HG03066 (cell line): ENCODE measurements at regions not wholly inside any gene's neighbourhood (a gene's known extent, or its start where the extent isn't known, plus 50 kb on each side); places are given as distances from the start of the nearest gene placed in this dataset.
"Not testable (repeated sequence)": the region's sequence is repeated elsewhere in the genome, so short reads cannot be mapped to it uniquely, and the experiment has no call there.

Experiments used
- ATAC-seq: cut with Tn5 transposase; IDR thresholded peaks from one replicate; pipeline ENCODE4 v1.9.1; 2021; ENCODE audit warnings: low read depth; ENCODE audit not compliant: unreplicated experiment

DNA sequence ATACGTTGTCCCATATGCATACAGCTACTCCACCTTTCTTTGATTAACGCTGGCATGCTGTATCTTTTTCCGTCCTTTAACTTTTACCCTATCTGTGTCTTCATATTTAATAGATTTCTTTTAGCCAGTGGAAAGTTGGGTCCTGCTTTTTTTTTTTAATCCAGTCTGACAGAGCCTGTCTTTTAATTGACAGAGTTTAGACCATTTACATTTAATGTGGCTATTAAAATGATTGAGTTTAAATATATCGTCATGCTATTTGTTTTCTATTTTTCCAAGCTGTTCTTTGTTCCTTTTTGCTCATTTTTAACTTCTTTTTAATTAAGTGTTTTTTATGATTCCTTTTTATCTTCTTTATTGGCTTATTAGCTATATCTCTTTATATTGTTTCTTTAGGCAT lies 217.6 kb upstream of the NEBL start:
- ATAC-seq, result no peak

DNA sequence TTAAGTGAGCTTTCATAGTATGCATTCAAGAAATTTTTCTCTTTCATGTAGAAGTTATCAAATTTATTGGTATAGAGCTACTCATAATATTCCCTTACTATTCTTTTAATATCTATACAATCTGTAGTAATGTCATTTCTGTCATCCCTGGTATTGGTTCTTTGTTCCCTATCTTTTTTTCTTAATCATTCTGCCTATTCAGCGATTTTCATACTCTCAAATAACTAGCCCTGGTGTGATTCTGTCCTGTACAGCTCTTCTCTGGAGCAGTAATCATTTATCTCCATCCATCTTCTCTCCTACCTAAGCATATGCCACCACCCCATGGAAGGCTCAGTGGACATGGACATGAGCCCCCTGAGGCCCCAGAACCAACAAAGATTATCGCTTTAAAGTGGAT lies 213.2 kb upstream of the NEBL start:
- ATAC-seq, result no peak

DNA sequence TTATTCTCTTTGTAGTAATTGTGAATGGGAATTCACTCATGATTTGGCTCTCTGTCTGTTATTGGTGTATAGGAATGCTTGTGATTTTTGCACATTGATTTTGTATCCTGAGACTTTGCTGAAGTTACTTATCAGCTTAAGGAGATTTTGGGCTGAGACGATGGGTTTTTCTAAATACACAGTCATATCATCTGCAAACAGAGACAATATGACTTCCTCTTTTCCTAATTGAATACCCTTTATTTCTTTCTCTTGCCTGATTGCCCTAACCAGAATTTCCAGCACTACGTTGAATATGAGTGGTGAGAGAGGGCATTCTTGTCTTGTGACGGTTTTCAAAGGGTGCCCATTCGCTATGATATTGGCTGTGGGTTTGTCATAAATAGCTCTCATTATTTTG lies 209.8 kb upstream of the NEBL start:
- not testable (repeated sequence) for ATAC-seq

DNA sequence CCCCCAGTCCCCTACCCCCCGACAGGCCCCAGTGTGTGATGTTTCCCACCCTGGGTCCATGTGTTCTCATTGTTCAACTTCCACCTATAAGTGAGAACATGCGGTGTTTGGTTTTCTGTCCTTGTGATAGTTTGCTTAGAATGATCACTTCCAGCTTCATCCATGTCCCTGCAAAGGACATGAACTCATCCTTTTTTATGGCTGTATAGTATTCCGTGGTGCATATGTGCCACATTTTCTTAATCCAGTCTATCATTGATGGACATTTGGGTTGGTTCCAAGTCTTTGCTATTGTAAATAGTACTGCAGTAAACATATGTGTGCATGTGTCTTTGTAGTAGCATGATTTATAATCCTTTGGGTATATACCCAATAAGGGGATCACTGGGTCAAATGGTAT lies 208.2 kb upstream of the NEBL start:
- ATAC-seq, result not testable (repeated sequence)

DNA sequence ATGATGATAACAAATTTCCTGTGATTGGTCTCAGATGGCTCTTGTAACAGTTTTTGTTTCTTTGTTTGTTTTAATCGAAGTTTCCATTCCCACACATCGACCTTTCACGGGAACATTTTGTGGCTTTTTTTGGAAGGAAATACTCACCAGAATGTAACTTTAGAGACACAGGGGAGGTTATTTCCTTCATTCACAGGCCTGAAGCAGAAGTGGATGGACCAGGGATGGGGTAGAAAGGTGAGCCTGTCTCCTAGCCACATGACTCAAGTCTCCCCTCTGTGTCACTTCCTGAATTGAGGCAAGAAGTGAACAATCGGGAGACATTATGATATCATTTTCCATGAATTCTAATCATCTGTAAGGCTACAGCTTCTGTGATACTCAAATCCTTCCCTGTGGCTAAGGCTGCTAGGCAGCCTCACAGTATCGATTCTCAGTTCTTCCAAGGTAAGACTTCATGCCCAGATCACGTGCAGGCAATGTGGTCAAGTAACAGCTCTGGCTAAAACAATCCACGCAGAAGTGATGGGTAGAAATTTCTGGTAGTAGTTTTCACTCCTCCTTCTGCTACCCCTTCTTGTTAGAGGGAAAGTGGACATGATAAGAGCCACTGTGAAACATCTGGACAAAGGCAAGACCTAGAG lies 203.9 kb upstream of the NEBL start:
- ATAC-seq, result no peak

DNA sequence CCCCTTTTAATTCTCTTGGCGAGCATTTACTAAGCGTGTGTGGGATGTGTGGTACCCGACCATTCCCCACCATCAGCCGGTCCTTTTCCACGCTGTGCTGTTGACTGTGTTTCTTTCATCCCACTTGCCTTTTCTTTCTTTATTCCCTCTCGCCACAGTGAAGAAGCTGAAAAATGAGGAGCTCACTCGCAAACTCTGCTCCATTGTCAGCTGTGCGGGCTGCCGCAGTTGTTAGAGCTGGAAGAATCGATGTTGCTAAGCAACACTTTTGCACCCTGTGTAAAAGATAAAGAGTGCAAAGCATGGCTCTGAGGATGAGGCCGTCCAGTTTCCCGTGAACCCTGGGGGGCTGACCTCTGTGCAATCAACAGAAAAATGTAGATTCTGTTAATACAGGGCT lies 203.1 kb upstream of the NEBL start:
- no peak for ATAC-seq

DNA sequence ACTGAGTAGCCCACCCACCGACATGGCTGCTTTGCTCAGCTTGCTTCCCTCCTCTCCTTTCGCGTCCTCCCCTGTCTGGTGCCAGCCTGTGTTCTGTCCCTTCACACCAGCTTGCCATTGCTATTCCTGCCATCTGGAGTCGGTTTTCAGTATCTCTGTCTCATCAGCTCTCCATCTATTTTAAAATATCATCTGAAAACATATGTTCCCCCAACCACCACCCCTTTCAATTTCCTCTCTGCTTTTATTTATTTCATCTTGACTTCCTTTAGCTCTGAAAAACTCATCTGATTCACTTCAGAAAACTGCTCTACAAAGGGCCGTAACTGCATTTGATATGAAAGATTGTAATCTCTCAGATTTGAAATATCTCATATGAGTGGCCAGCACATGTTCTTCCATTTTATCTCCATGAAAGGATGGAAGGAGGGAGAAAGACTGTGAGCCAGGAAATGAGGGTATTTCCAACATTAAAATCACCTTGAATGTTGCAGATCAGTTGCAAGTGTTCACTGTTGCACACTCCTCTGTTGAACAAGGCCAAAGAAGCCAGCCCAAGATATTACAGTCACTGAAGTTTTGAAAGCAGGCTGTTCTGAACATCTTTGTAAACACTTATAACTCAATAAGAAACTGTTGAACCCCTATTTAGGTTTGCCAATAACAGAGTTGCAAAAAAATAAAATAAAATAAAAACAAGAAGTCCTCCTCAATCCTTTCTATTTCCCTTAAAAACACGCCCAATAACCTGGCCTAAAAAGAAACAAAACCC lies 202.4 kb upstream of the NEBL start:
- ATAC-seq, result no peak

DNA sequence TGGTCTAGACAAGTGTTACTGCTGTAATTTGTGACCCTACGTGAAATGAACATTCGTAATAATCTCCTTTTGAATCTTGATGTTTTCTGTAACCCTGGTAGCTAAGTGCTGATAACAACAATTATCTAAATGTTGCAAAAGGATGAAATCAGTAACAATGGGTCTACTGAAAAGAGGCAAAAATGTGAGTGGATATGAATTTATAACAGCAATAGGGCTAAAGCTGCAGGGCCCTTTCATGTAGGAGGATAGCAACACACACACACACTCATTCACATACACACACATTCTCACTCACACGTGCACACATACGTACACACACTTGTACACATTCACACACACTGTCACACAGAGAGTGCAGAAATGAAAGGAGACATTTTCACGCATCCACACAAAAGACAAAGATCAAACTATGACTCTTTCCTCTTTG lies 200.8 kb upstream of the NEBL start:
- ATAC-seq, result no peak

DNA sequence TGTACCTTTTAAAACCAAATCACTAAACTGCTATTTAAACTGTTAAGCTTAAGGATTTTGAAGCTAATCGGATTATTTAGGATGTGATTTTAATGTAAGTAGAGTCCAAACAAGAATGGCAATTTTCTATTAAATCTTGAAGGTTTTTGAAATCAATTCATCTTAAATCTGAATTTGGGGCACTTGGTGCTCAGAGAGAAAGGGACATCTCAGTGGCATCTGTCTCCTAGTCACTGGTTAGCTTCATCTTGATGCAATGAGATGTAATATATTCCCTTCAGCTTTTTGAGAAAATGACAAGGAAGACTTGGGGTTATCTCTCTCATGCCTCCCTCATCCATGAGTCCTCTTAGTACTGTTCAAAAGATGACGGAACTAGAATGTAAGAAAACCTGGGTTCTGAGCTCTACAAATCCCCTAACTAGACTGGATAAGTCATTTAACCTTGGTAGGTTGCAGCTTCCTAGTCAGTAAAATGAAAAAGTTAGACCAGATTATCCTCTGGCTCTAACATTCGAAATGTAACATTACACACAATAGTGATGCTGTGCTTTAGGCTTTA lies 198.5 kb upstream of the NEBL start:
- no peak for ATAC-seq

DNA sequence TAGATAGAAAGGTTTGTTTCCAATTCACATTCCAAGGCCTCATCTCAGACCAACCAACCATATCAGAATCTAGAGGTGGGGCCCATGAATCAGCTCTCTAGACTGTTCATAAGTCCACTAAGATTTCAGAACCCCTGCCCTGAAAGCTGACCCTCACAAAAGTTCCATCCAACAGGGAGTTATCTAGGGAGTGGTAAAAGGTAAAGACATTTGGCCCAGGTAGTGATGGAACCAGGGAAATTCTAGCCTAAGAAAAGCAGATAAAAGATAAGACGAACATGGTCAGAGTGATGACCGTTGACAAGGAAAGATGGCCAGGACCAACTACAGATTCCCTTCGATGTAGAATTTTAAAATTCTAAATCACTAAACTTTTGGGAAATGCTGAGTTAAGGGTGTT lies 198.0 kb upstream of the NEBL start:
- ATAC-seq, result no peak

DNA sequence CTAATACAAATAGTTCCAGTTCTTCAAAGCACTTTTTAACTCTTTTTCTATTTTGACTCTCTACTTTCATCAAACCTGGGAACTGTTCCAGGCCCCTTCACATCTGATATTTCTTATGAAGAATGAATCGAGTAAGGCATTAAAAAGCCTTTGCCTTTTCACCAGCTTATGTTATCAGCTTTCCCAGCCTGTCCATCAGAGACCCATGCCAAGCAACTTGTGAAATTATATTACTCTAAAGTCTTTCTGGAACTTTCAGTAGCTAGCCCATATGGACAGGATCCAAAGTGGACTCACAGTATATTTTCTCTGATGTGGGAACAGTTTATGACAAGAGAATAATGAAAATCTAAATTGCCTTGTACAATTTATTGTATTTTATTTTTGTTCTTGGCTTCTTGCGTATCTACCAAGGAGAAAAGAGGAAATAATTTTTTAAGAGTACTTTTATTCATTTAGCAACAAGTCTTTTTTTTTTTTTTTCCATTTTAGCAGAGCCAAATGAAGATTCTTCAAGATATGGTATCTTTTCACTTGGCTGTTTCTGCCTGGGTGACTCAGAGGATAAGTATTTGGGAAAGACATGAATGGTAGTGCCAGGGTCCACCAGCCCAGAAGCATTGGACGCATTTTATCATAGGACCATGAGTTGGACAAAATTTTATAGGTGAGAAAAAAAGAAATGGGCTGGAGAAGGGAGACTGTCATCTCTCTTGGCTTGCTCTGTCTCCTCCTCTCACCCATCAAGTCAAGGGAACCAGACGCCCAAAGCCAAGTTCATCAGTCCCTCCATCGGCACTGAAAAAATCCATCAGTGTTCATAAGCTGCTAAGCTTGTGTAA lies 195.8 kb upstream of the NEBL start:
- ATAC-seq, result no peak

DNA sequence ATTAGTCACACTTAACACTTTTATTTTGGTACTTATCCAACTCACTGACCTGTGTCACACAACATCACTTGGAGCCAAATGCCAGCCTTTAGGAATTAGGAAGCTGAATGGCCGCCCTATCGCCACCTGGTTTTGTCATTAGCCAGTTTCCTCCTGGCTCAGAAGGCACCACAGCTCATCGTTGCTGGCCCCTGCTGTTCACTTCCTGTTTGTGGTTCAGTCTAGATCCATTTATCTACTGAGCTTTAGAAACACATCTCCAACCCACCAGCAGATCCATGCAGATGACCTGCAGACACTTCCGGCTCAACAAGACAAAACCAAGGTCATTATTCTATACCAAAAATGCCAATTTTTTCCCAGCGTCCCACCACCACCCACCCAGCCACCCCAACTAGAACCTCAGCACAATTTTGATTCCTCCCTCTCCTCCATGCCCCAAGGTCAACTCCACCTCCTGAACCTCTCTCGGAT lies 193.5 kb upstream of the NEBL start:
- ATAC-seq, result no peak

DNA sequence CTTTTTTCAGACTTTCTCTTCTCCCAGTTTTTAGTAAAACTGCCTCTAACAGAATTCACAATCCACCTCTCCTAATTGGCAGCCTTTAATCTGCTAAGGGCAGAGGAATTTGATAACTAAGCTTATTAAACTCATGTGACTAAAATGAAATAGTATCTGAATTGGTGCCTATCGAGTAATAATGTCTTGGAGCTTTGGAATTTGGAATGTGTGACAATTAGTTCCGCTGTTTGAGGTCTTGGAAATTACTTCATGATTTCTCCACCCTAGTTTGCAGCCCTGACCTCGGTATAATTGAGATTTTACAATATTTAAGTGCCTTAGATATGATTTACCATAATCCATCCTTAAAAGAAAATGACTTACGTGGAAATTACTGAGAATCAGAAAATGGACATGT lies 190.4 kb upstream of the NEBL start:
- no peak for ATAC-seq

DNA sequence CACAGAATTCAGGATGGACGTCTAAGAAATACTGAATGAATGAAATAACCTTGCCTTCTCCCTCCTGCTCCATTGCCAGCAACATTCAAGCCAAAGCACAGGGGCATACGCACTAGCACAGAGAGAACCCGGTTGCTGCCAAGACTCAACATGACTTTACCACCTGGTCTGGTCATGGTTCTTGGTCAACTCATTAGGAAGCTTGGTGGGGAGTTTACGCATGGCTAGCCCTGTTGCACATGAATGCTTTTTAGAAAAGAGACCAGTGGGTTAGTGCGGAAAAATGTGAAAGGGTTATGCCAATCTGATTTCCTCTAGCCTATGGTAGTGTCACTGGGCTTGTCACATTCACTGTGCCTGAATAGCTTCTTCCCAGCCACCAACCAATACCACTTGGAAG lies 187.6 kb upstream of the NEBL start:
- ATAC-seq, result no peak

DNA sequence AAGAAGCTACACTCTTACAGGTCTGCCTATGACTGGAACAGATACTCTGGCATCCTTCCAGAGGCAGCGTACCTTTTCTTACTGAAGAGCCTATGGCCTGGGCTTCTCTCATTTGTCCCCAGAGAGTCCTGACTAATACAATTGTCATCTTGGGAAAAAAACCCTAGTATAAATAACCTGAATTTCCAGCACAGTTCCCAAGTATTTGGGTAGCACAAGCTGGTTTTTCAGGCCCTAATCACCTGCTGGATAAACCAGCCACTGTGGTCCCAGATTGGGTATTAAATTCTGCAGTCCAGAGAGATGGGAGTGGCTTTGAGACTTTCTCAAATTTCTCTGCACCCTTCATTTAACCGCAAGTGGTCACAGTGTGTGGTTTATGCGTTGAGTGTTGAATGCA lies 186.8 kb upstream of the NEBL start:
- no peak for ATAC-seq

DNA sequence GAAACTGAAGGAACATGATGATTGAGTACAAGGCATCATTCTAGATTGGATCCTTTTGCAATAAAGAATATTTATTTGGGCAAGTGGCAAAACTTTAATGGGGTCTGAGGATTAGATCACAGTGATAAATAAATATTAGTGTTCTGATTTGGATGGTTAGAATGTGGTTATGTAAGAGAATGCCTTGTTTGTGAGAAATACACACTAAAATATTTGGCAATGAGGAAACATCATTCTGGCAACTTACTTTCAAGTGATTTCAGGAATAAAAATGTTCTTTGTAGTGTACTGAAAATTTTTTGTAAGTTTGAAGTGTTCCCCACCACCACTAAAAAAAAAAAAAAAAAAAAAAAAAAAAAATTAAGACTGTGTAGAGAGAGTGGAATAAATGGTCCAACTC lies 185.1 kb upstream of the NEBL start:
- ATAC-seq, result no peak

DNA sequence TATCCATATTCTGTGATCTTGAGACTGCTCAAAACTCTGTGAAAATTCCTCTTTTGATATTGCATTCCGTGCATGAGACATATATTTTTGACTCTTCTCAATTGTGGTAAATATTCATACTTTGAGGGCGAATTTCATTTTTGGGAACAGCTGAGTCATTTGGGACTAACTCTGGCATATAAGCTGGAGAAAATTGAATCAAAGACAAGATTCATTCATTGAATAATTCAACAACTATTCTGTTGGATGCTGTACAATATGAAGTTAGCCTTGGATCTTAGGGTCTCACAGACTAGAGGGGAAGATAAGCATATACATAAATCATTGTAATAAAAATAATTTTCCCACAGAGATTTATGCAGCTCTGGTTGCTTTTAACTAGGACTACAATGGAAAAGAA lies 183.2 kb upstream of the NEBL start:
- ATAC-seq, result no peak

DNA sequence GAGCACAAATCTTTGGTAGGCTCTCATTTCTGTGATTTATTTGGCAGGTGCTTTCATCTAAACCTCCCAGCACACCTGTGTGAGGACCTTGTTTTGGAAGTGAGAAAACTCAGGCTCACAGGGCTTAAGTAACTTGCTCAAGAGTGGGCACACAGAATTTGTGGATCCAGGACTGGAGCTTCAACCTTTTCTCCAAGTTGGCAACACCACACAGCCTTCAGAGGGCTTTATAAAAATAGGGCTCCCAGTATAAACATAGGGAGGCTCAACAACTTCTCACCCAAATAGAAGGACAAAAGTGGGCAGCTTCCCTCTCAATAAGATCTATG lies 182.2 kb upstream of the NEBL start:
- no peak for ATAC-seq

DNA sequence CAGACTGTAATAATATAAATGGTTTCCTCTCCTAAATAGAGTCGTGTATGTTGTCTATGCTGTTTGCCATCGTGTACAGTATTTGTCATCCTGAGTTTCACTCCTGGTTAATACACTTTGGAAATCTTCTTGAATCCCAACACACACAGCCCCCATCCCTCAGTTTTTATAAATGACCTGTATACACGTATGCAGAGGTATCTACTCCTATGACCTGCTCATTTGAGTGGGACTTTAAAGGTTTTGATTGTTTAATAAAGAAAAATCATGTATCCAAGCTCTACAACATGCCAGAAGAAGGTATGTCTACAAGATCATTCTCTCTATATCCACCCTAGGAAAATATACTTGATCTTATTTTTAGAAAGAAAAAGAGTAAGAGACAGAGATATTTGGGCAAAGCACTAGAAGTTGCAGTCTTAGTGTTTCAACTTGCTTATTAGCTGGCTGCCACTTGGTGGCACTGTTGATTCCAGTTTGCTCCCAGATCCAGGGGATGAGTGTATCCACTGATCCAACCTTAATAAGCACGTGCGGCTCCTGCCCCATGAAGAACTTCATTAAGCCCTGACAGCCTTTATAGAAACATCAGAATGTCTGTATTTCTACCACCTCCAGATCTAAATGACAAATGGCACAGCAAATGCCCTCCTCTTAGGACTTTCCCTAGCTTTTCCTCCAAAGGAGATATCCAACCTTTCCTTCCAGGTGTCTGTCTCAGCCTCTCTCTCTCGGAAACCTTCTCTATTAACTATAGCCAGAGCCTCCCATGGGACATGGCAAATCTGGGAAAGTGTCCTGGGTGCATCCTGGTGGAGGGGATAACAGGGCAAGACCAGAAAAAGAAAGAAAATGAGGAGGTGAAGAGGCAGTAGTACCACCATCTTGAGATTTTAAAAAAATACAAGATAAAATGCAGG lies 181.6 kb upstream of the NEBL start:
- no peak for ATAC-seq

DNA sequence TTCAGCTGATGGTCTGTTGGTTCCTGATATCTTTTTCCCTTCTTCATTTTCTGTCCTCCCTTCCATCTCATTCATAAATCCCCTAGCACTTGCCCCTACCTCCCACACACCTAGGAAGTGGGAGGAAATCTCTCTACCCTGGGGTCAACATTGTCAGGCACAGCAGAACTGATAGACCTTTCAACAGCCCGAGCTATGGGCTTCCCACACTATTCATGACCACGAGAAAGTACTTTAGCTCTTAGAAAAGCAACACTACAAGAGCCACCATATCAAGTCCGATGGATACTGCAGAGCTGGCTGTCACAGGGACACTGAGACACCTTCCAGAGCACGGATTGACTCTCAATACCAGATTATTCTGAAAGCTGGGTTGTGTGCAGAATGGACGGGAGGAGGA lies 180.6 kb upstream of the NEBL start:
- no peak for ATAC-seq
